ENCODE measurements at regions not wholly inside any gene's neighbourhood (a gene's known extent, or its start where the extent isn't known, plus 50 kb on each side); places are given as distances from the start of the nearest gene placed in this dataset.

DNA sequence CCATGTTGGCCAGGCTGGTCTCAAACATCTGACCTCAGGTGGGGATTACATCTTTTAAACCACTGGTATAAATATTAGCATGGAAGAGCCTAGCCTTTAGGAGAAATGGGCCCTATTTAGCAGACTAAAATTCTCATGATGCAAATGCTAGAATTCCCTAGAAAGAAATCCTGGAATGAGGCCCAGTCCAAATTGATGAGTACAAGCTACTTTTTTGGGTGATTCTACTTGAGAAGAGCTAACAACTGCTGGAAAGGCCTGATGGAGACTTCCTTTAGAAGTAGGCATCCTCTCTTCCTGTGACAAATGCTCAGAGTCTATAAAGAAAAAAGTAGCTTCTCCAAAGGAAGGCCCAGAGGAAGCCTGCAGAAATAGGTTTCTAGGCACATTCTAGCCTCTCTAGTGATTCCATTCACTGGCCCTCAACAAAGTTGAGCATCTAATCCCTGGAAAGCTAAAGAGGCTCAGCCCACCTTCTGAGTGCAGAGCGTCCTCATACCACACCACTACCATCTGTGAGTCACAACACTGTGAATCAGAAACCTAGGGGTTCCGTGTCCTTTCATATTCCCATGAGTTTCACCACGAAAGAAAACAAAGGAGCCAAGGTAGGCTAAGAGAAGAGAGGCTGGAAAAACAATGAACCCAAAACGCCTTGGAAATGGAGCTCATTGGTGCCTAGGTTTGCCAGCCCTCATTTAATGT lies 183.1 kb downstream of the C1D start:
- no peak overlapping the region for H3K4me2 ChIP-seq (ENCODE audit: insufficient read depth, low read length)
- no peaks in the 10 kb centered on the region for H3K9me3 ChIP-seq (ENCODE audit: insufficient read depth, low read length, severe bottlenecking)
- no peaks in the 10 kb centered on the region for H3K79me2 ChIP-seq (ENCODE audit: insufficient read depth, low read length)
- no peak overlapping the region for H2AFZ ChIP-seq (ENCODE audit: low read depth, low read length)
- ATAC-seq (ENCODE audit: insufficient read depth, low read depth) (no peak), DNase-seq (no peak)
- no peaks in the 10 kb centered on the region for H3K27me3 ChIP-seq (ENCODE audit: insufficient read depth, low read length, poor library complexity)
- no peaks in the 10 kb centered on the region for H4K20me1 ChIP-seq (ENCODE audit: insufficient read depth, low read length)
- H3K27ac ChIP-seq (ENCODE audit: low read length): no peak overlapping the region
- no peak overlapping the region for H3K9ac ChIP-seq (ENCODE audit: low read depth, low read length)
- TF ChIP-seq, protein P1, sequence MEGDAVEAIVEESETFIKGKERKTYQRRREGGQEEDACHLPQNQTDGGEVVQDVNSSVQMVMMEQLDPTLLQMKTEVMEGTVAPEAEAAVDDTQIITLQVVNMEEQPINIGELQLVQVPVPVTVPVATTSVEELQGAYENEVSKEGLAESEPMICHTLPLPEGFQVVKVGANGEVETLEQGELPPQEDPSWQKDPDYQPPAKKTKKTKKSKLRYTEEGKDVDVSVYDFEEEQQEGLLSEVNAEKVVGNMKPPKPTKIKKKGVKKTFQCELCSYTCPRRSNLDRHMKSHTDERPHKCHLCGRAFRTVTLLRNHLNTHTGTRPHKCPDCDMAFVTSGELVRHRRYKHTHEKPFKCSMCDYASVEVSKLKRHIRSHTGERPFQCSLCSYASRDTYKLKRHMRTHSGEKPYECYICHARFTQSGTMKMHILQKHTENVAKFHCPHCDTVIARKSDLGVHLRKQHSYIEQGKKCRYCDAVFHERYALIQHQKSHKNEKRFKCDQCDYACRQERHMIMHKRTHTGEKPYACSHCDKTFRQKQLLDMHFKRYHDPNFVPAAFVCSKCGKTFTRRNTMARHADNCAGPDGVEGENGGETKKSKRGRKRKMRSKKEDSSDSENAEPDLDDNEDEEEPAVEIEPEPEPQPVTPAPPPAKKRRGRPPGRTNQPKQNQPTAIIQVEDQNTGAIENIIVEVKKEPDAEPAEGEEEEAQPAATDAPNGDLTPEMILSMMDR (IDR thresholded peaks at IDR 0.05; ENCODE audit: borderline replicate concordance, extremely low read depth, low read length, poor library complexity, severe bottlenecking): no peak
- no peak for TF ChIP-seq EZH2 (IDR thresholded peaks at IDR 0.05; ENCODE audit: borderline replicate concordance, low read depth, low read length, severe bottlenecking)
- H3K4me1 ChIP-seq (ENCODE audit: insufficient read depth, low read length): no peaks in the 10 kb centered on the region
- H3K4me3 ChIP-seq (ENCODE audit: low read depth in 1 of 2, low read length in 2 of 2): no peak overlapping the region
- no peaks in the 10 kb centered on the region for H3K36me3 ChIP-seq (ENCODE audit: insufficient read depth, low read length)

DNA sequence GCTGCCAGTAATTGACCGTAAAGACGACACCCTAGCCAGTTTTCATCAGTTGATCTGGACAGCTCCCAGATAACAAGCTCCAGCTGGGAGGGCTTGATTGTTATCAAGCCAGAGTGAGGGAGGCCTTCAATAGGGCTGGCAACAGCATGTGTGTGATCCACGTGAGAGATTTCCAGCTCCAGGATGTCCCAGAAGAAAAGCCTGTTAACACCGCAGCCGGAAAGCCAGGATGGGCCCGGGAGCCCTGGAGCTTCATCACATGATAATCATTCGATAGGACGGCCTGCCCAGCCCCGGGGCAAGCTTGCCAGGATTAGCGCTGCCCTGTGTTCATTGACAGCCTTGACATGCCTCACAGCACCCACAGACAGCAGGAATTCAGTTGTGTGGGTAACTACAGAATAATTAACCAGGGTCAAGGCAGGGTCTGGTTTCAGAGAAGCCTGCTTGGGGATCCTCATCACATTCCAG lies 182.5 kb downstream of the C1D start:
- no peaks in the 10 kb centered on the region for H3K4me1 ChIP-seq (ENCODE audit: insufficient read depth, low read length)
- H4K20me1 ChIP-seq (ENCODE audit: insufficient read depth, low read length): no peaks in the 10 kb centered on the region
- H3K27me3 ChIP-seq (ENCODE audit: insufficient read depth, low read length, poor library complexity): no peaks in the 10 kb centered on the region
- H3K4me3 ChIP-seq (ENCODE audit: low read depth in 1 of 2, low read length in 2 of 2): no peak overlapping the region
- no peak for DNase-seq
- no peaks in the 10 kb centered on the region for H3K9me3 ChIP-seq (ENCODE audit: insufficient read depth, low read length, severe bottlenecking)
- H3K4me2 ChIP-seq (ENCODE audit: insufficient read depth, low read length): no peak overlapping the region
- no peak for TF ChIP-seq EZH2 (IDR thresholded peaks at IDR 0.05; ENCODE audit: borderline replicate concordance, low read depth, low read length, severe bottlenecking)
- TF ChIP-seq, protein P1 (IDR thresholded peaks at IDR 0.05; ENCODE audit: borderline replicate concordance, extremely low read depth, low read length, poor library complexity, severe bottlenecking): no peak
- no peaks in the 10 kb centered on the region for H3K36me3 ChIP-seq (ENCODE audit: insufficient read depth, low read length)
- ATAC-seq (ENCODE audit: insufficient read depth, low read depth): no peak
- H3K9ac ChIP-seq (ENCODE audit: low read depth, low read length): no peak overlapping the region
- H3K79me2 ChIP-seq (ENCODE audit: insufficient read depth, low read length): no peaks in the 10 kb centered on the region
- no peak overlapping the region for H2AFZ ChIP-seq (ENCODE audit: low read depth, low read length)
- no peak overlapping the region for H3K27ac ChIP-seq (ENCODE audit: low read length)

DNA sequence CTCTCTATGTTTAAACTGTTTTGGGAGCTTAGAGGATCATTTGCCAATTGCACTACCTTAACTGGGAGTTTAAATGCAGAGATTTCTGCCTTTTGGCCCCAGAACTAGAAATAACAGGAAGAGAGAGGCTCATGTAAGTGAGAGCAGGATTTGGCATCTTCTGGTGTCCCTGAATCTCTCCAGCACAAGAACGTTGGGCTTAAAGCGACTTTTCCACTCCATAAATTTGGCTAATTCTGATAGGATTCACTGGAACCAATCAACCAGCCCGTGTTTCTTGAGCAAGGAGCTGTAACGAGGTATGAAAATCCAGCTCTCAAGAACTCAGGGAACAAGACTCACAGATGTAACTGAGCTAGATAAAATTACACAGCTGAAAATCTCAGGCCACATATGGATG lies 181.0 kb downstream of the C1D start:
- Histone ChIP-seq H3K27ac (ENCODE audit: low read length) (no peak overlapping the region), H3K9ac (ENCODE audit: low read depth, low read length) (no peak overlapping the region), H3K4me3 (ENCODE audit: low read depth in 1 of 2, low read length in 2 of 2) (no peak overlapping the region), H3K27me3 (ENCODE audit: insufficient read depth, low read length, poor library complexity) (no peaks in the 10 kb centered on the region), H4K20me1 (ENCODE audit: insufficient read depth, low read length) (no peaks in the 10 kb centered on the region), H3K36me3 (ENCODE audit: insufficient read depth, low read length) (no peaks in the 10 kb centered on the region), H2AFZ (ENCODE audit: low read depth, low read length) (no peak overlapping the region), H3K4me1 (ENCODE audit: insufficient read depth, low read length) (no peaks in the 10 kb centered on the region), H3K9me3 (ENCODE audit: insufficient read depth, low read length, severe bottlenecking) (no peaks in the 10 kb centered on the region), H3K79me2 (ENCODE audit: insufficient read depth, low read length) (no peaks in the 10 kb centered on the region), H3K4me2 (ENCODE audit: insufficient read depth, low read length) (no peak overlapping the region)
- no peak for ATAC-seq (ENCODE audit: insufficient read depth, low read depth)
- TF ChIP-seq, protein P1 (IDR thresholded peaks at IDR 0.05; ENCODE audit: borderline replicate concordance, extremely low read depth, low read length, poor library complexity, severe bottlenecking): no peak
- TF ChIP-seq EZH2 (IDR thresholded peaks at IDR 0.05; ENCODE audit: borderline replicate concordance, low read depth, low read length, severe bottlenecking): no peak
- DNase-seq: no peak

Data from DND-41 (cell line).